ENCODE measurements at regions not wholly inside any gene's neighbourhood (a gene's known extent, or its start where the extent isn't known, plus 50 kb on each side); places are given as distances from the start of the nearest gene placed in this dataset.
A peak's percentile ranks its signal among the peaks of the same experiment; 100 is the strongest.

GRCh38 chr6:71457929-71458328 is 169.3 kb downstream of the OGFRL1 start:
- Histone ChIP-seq H3K36me3 (no peaks in the 10 kb centered on the region), H3K4me1 (no peaks in the 10 kb centered on the region), H3K27ac (no peak overlapping the region), H3K27me3 (no peaks in the 10 kb centered on the region), H3K4me3 (no peak overlapping the region), H3K9me3 (no peaks in the 10 kb centered on the region)
- TF ChIP-seq, protein P1, sequence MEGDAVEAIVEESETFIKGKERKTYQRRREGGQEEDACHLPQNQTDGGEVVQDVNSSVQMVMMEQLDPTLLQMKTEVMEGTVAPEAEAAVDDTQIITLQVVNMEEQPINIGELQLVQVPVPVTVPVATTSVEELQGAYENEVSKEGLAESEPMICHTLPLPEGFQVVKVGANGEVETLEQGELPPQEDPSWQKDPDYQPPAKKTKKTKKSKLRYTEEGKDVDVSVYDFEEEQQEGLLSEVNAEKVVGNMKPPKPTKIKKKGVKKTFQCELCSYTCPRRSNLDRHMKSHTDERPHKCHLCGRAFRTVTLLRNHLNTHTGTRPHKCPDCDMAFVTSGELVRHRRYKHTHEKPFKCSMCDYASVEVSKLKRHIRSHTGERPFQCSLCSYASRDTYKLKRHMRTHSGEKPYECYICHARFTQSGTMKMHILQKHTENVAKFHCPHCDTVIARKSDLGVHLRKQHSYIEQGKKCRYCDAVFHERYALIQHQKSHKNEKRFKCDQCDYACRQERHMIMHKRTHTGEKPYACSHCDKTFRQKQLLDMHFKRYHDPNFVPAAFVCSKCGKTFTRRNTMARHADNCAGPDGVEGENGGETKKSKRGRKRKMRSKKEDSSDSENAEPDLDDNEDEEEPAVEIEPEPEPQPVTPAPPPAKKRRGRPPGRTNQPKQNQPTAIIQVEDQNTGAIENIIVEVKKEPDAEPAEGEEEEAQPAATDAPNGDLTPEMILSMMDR (IDR thresholded peaks at IDR 0.05), result no peak
- TF ChIP-seq POLR2AphosphoS5 (IDR thresholded peaks at IDR 0.05) (no peak), POLR2A (IDR thresholded peaks at IDR 0.05) (no peak), EP300 (IDR thresholded peaks at IDR 0.05) (no peak)
- DNase-seq, result no peak
- intact Hi-C loops (cut with DNase I), result no loop called here
- 64 to 74% methylated on average over 1 of the region's 1 CpG for WGBS, 2 donors

DNA sequence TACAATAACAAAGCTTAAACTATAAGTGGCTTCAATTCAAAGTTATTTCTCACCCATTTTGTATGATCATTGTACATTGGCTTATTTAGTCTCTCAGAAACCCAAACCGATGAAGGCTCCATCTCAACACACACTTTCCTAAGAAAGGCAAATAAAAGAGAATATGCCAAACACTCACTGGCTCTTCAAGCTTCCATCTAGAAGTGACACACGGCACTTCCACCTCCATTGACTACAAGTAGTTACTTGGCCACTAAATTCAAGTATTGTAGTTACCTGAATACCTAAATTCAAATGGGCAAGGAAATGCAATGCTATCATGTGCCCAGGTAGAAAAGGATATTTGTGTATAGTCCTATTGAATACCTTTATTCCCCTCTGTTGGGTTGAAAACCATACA is 170.6 kb downstream of the OGFRL1 start:
- no peak overlapping the region for H3K4me3 ChIP-seq
- H3K27ac ChIP-seq, result no peak overlapping the region
- no peak for DNase-seq
- 86 to 87% methylated on average over 2 of the region's 2 CpGs for WGBS, 2 donors
- no peaks in the 10 kb centered on the region for H3K9me3 ChIP-seq
- intact Hi-C loops (cut with DNase I), result no loop called here
- TF ChIP-seq POLR2A (IDR thresholded peaks at IDR 0.05) (no peak), POLR2AphosphoS5 (IDR thresholded peaks at IDR 0.05) (no peak), EP300 (IDR thresholded peaks at IDR 0.05) (no peak)
- TF ChIP-seq, protein P1 (IDR thresholded peaks at IDR 0.05), result no peak
- H3K4me1 ChIP-seq, result no peaks in the 10 kb centered on the region
- no peaks in the 10 kb centered on the region for H3K36me3 ChIP-seq
- no peaks in the 10 kb centered on the region for H3K27me3 ChIP-seq

DNA sequence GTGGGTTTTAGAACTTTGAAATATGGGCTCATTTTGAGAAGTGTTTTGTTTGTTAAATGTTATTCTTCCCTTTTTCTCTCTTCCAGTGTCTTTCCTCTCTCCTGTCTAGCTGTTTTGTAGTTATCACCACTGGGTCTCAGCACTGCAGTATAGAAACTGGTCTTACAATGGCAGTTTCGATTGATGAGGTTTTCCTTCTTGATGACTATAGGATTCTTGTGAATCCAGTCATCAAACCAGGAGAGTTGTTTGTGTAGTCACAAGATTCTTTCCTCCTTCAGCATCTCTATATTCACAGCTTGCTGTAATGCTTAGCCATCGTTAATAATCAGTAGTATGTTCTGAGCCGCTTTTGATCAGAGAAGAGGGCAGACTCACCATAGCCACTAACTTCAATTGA is 172.3 kb downstream of the OGFRL1 start:
- intact Hi-C loops (cut with DNase I), result no loop called here
- H3K27ac ChIP-seq, result no peak overlapping the region
- H3K4me1 ChIP-seq, result no peaks in the 10 kb centered on the region
- H3K27me3 ChIP-seq, result no peaks in the 10 kb centered on the region
- TF ChIP-seq POLR2A (IDR thresholded peaks at IDR 0.05) (no peak), EP300 (IDR thresholded peaks at IDR 0.05) (no peak)
- no peak overlapping the region for H3K4me3 ChIP-seq
- no peaks in the 10 kb centered on the region for H3K36me3 ChIP-seq
- no peak for DNase-seq
- WGBS, 2 donors, result 92 to 93% methylated on average over 3 of the region's 3 CpGs
- no peaks in the 10 kb centered on the region for H3K9me3 ChIP-seq

- Histone ChIP-seq H3K27me3 (no peaks in the 10 kb centered on the region), H3K4me1 (no peaks in the 10 kb centered on the region), H3K36me3 (no peaks in the 10 kb centered on the region), H3K9me3 (no peaks in the 10 kb centered on the region), H3K27ac (peak overlapping the region in 1 of 4 donors; percentile 23), H3K4me3 (no peak overlapping the region)
- intact Hi-C loops (cut with DNase I), result no loop called here
- 64 to 70% methylated on average over 1 of the region's 1 CpG for WGBS, 2 donors
- no peak for DNase-seq
- TF ChIP-seq POLR2A (IDR thresholded peaks at IDR 0.05), result no peak
- no peak for TF ChIP-seq EP300 (IDR thresholded peaks at IDR 0.05)
- TF ChIP-seq, protein P1 (IDR thresholded peaks at IDR 0.05), result no peak
- no peak for TF ChIP-seq POLR2AphosphoS5 (IDR thresholded peaks at IDR 0.05)
Measured at GRCh38 chr6:71463061-71463460, 174.4 kb downstream of the OGFRL1 start.

- Histone ChIP-seq H3K36me3 (no peaks in the 10 kb centered on the region), H3K27ac (no peak overlapping the region), H3K4me3 (no peak overlapping the region), H3K27me3 (no peaks in the 10 kb centered on the region), H3K4me1 (peaks cover 0 to 11% (median 6%) of the 10 kb centered on the region in 4 donors), H3K9me3 (no peaks in the 10 kb centered on the region)
- DNase-seq, result no peak
- WGBS, 2 donors, result 5 to 48% methylated on average over 1 of the region's 1 CpG
- TF ChIP-seq, protein P1 (IDR thresholded peaks at IDR 0.05), result no peak
- TF ChIP-seq EP300 (IDR thresholded peaks at IDR 0.05) (no peak), POLR2A (IDR thresholded peaks at IDR 0.05) (no peak), POLR2AphosphoS5 (IDR thresholded peaks at IDR 0.05) (no peak)
- intact Hi-C loops (cut with DNase I), result no loop called here
Measured at GRCh38 chr6:71465096-71465495, 176.5 kb downstream of the OGFRL1 start.
